CD4-positive, alpha-beta T cell (primary cell): ENCODE measurements at regions not wholly inside any gene's neighbourhood (a gene's known extent, or its start where the extent isn't known, plus 50 kb on each side); places are given as distances from the start of the nearest gene placed in this dataset.

Experiments
- ATAC-seq: fragments of 200-7000 bp; cut with Tn5 transposase; one replicate; pipeline ENCODE4 v1.10.0; 2022; ENCODE audit warnings: mild to moderate bottlenecking; ENCODE audit not compliant: poor library complexity
- CTCF ChIA-PET: fragments of 350-600 bp; sonication (Branson Sonifier 250); formaldehyde crosslinking; loops from one replicate; lab custom pipeline; 2021; ENCODE audit warnings: antibody characterized with exemption, inconsistent platforms; lab: Charles Lee
- POLR2A ChIA-PET: fragments of 350-600 bp; sonication (Branson Sonifier 250); formaldehyde crosslinking; loops from one replicate; lab custom pipeline; 2021; ENCODE audit warnings: antibody characterized with exemption, inconsistent platforms; lab: Charles Lee
- DNase-seq, 14 experiments: peaks; one replicate each; pipeline ENCODE4 v3.0.0-alpha.2; 2013 to 2020; ENCODE audit warnings: mixed read lengths in 2 of 14
- H3K27ac ChIP-seq, 2 donors: one replicate each; pipeline versions ENCODE4 v1.5.1 to v1.7.0; 2013; ENCODE audit warnings: low read length in 2 of 2, low read depth in 1 of 2, mild to moderate bottlenecking in 1 of 2
- H3K27me3 ChIP-seq, 2 experiments: 1 replicate in 1 of 2; 2 replicates in 1 of 2; pipeline versions ENCODE4 v1.6.1 to v1.7.0; 2013; ENCODE audit warnings: low read length in 2 of 2, control low read depth in 1 of 2, mild to moderate bottlenecking in 1 of 2, moderate library complexity in 1 of 2; ENCODE audit not compliant: insufficient read depth in 2 of 2, control insufficient read depth in 1 of 2
- H3K36me3 ChIP-seq: one replicate; pipeline ENCODE4 v1.6.1; 2013; ENCODE audit warnings: low read length, control low read depth; ENCODE audit not compliant: insufficient read depth
- H3K4me1 ChIP-seq: one replicate; pipeline ENCODE4 v1.6.1; 2013; ENCODE audit warnings: low read length, control low read depth; ENCODE audit not compliant: insufficient read depth
- H3K4me3 ChIP-seq: one replicate; pipeline ENCODE4 v1.5.1; 2013; ENCODE audit warnings: mild to moderate bottlenecking, low read length, moderate library complexity
- H3K9me3 ChIP-seq, 2 experiments: 1 replicate in 1 of 2; 2 replicates in 1 of 2; pipeline versions ENCODE4 v1.6.1 to v1.7.0; 2013; ENCODE audit warnings: low read length in 2 of 2, mild to moderate bottlenecking in 2 of 2, control low read depth in 1 of 2, moderate library complexity in 1 of 2; ENCODE audit not compliant: control insufficient read depth in 1 of 2, insufficient read depth in 1 of 2
- H3K27ac Mint-ChIP-seq: one replicate; pipeline ENCODE4 v1.8.0; 2020; ENCODE audit warnings: mixed read lengths
- H3K27me3 Mint-ChIP-seq: one replicate; pipeline ENCODE4 v1.8.0; 2021; ENCODE audit warnings: mixed read lengths
- H3K36me3 Mint-ChIP-seq: one replicate; pipeline ENCODE4 v1.8.0; 2021; ENCODE audit warnings: low read depth, mixed read lengths
- H3K4me1 Mint-ChIP-seq: one replicate; pipeline ENCODE4 v1.8.0; 2021; ENCODE audit warnings: low read depth, mixed read lengths
- H3K4me3 Mint-ChIP-seq: one replicate; pipeline ENCODE4 v1.8.0; 2020; ENCODE audit warnings: mild to moderate bottlenecking, mixed read lengths
- H3K9me3 Mint-ChIP-seq: one replicate; pipeline ENCODE4 v1.8.0; 2020; ENCODE audit warnings: mixed read lengths
- intact Hi-C, 2 experiments: fragments of 100-400 bp; cut with DNase I in 1 of 2; cut with micrococcal nuclease in 1 of 2; formaldehyde crosslinking; loops; one replicate each; pipeline versions ENCODE4 v1.15.1 to v1.9.0; 2023 to 2025; cut with DNase I, micrococcal nuclease
- TF ChIP-seq, protein P1 (sequence below): fragments of 200-600 bp; IDR thresholded peaks from one replicate; pipeline ENCODE4 v1.8.0; 2022; ENCODE audit warnings: antibody characterized with exemption, mild to moderate bottlenecking

GRCh38 chr4:126812076-126812475 is 820.7 kb upstream of the INTU start:
- no peaks in the 10 kb centered on the region for H3K4me1 ChIP-seq
- no peak overlapping the region for H3K4me3 ChIP-seq
- no peaks in the 10 kb centered on the region for H3K36me3 Mint-ChIP-seq
- CTCF ChIA-PET: no interaction called here
- H3K27ac Mint-ChIP-seq: no peak overlapping the region
- H3K9me3 Mint-ChIP-seq: peaks cover 9% of the 10 kb centered on the region
- no peaks in the 10 kb centered on the region for H3K36me3 ChIP-seq
- H3K27me3 Mint-ChIP-seq: no peaks in the 10 kb centered on the region
- DNase-seq: no peak
- H3K27ac ChIP-seq: no peak overlapping the region
- H3K27me3 ChIP-seq: no peaks in the 10 kb centered on the region
- intact Hi-C loops: no loop called here
- no peak for ATAC-seq
- H3K9me3 ChIP-seq: no peaks in the 10 kb centered on the region
- H3K4me3 Mint-ChIP-seq: no peak overlapping the region
- POLR2A ChIA-PET: no interaction called here
- TF ChIP-seq, protein P1, sequence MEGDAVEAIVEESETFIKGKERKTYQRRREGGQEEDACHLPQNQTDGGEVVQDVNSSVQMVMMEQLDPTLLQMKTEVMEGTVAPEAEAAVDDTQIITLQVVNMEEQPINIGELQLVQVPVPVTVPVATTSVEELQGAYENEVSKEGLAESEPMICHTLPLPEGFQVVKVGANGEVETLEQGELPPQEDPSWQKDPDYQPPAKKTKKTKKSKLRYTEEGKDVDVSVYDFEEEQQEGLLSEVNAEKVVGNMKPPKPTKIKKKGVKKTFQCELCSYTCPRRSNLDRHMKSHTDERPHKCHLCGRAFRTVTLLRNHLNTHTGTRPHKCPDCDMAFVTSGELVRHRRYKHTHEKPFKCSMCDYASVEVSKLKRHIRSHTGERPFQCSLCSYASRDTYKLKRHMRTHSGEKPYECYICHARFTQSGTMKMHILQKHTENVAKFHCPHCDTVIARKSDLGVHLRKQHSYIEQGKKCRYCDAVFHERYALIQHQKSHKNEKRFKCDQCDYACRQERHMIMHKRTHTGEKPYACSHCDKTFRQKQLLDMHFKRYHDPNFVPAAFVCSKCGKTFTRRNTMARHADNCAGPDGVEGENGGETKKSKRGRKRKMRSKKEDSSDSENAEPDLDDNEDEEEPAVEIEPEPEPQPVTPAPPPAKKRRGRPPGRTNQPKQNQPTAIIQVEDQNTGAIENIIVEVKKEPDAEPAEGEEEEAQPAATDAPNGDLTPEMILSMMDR: no peak
- H3K4me1 Mint-ChIP-seq: no peaks in the 10 kb centered on the region

DNA sequence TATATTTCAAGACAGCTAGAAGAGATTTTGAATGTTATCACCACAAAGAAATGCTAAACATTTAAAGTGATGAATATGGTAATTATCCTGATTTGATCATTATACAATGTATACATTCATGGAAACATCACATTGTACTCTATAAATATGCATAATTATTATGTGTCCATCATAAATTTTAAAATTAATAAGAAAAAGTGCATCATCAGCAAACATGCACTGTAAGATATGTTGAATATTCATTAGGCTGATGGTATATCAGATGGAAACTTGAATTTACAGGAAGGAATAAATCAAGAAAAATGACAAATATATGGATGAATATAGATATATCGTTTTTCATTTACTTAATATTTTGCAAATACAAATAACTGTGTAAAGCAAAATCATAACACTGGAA is 812.1 kb upstream of the INTU start:
- H3K27ac ChIP-seq: no peak overlapping the region
- H3K9me3 Mint-ChIP-seq: peaks cover 10% of the 10 kb centered on the region
- intact Hi-C loops: no loop called here
- H3K36me3 Mint-ChIP-seq: no peaks in the 10 kb centered on the region
- CTCF ChIA-PET: no interaction called here
- H3K4me1 ChIP-seq: no peaks in the 10 kb centered on the region
- no peak for DNase-seq
- no peak overlapping the region for H3K4me3 ChIP-seq
- TF ChIP-seq, protein P1: no peak
- no peaks in the 10 kb centered on the region for H3K9me3 ChIP-seq
- H3K27me3 ChIP-seq: no peaks in the 10 kb centered on the region
- no peak overlapping the region for H3K4me3 Mint-ChIP-seq
- no peaks in the 10 kb centered on the region for H3K4me1 Mint-ChIP-seq
- no peak for ATAC-seq
- POLR2A ChIA-PET: no interaction called here
- no peaks in the 10 kb centered on the region for H3K27me3 Mint-ChIP-seq
- H3K27ac Mint-ChIP-seq: no peak overlapping the region
- H3K36me3 ChIP-seq: no peaks in the 10 kb centered on the region

GRCh38 chr4:126821152-126821551 is 811.6 kb upstream of the INTU start:
- TF ChIP-seq, protein P1: no peak
- no peak for DNase-seq
- H3K9me3 ChIP-seq: no peaks in the 10 kb centered on the region
- Mint-ChIP-seq H3K9me3 (peaks cover 7% of the 10 kb centered on the region), H3K27ac (no peak overlapping the region), H3K36me3 (no peaks in the 10 kb centered on the region), H3K4me1 (no peaks in the 10 kb centered on the region), H3K4me3 (no peak overlapping the region), H3K27me3 (no peaks in the 10 kb centered on the region)
- no peak overlapping the region for H3K27ac ChIP-seq
- ATAC-seq: no peak
- H3K27me3 ChIP-seq: no peaks in the 10 kb centered on the region
- H3K4me1 ChIP-seq: no peaks in the 10 kb centered on the region
- intact Hi-C loops: no loop called here
- H3K36me3 ChIP-seq: no peaks in the 10 kb centered on the region
- ChIA-PET POLR2A (no interaction called here), CTCF (no interaction called here)
- H3K4me3 ChIP-seq: no peak overlapping the region
